HG03457 (cell line): ENCODE measurements at regions not wholly inside any gene's neighbourhood (a gene's known extent, or its start where the extent isn't known, plus 50 kb on each side); places are given as distances from the start of the nearest gene placed in this dataset.
"Not testable (repeated sequence)": the region's sequence is repeated elsewhere in the genome, so short reads cannot be mapped to it uniquely, and the experiment has no call there.

Experiments
- ATAC-seq: cut with Tn5 transposase; IDR thresholded peaks from one replicate; pipeline ENCODE4 v1.9.1; 2021; ENCODE audit warnings: moderate number of reproducible peaks; ENCODE audit not compliant: unreplicated experiment

GRCh38 chr10:65360497-65360896, 1565.3 kb upstream of the LRRTM3 start:
- no peak for ATAC-seq

GRCh38 chr10:65365878-65366277, 1560.0 kb upstream of the LRRTM3 start:
- no peak for ATAC-seq

- ATAC-seq: no peak
Measured at GRCh38 chr10:65367706-65368105, 1558.1 kb upstream of the LRRTM3 start.

- no peak for ATAC-seq
Measured at GRCh38 chr10:65375528-65375927, 1550.3 kb upstream of the LRRTM3 start.

- ATAC-seq: no peak
Measured at GRCh38 chr10:65377687-65378086, 1548.1 kb upstream of the LRRTM3 start.

GRCh38 chr10:65394502-65395297, 1531.1 kb upstream of the LRRTM3 start:
- no peak for ATAC-seq

GRCh38 chr10:65395631-65396030, 1530.2 kb upstream of the LRRTM3 start:
- no peak for ATAC-seq

- ATAC-seq: no peak
Measured at GRCh38 chr10:65396997-65397396, 1528.8 kb upstream of the LRRTM3 start.

- ATAC-seq: no peak
Measured at GRCh38 chr10:65408401-65408800, 1517.4 kb upstream of the LRRTM3 start.

- no peak for ATAC-seq
Measured at GRCh38 chr10:65413001-65413400, 1512.8 kb upstream of the LRRTM3 start.

GRCh38 chr10:65415318-65415717, 1510.5 kb upstream of the LRRTM3 start:
- ATAC-seq: no peak

- ATAC-seq: no peak
Measured at GRCh38 chr10:65416094-65416493, 1509.7 kb upstream of the LRRTM3 start.

- no peak for ATAC-seq
Measured at GRCh38 chr10:65419629-65420028, 1506.2 kb upstream of the LRRTM3 start.

- no peak for ATAC-seq
Measured at GRCh38 chr10:65423043-65423442, 1502.8 kb upstream of the LRRTM3 start.

GRCh38 chr10:65429381-65429780, 1496.5 kb upstream of the LRRTM3 start:
- not testable (repeated sequence) for ATAC-seq

- ATAC-seq: no peak
Measured at GRCh38 chr10:65430979-65431378, 1494.9 kb upstream of the LRRTM3 start.

- ATAC-seq: no peak
Measured at GRCh38 chr10:65470986-65471385, 1454.8 kb upstream of the LRRTM3 start.

- ATAC-seq: no peak
Measured at GRCh38 chr10:65482848-65483247, 1443.0 kb upstream of the LRRTM3 start.

- no peak for ATAC-seq
Measured at GRCh38 chr10:65491799-65492198, 1434.0 kb upstream of the LRRTM3 start.

GRCh38 chr10:65496541-65496940, 1429.3 kb upstream of the LRRTM3 start:
- no peak for ATAC-seq

- ATAC-seq: no peak
Measured at GRCh38 chr10:65497837-65498236, 1428.0 kb upstream of the LRRTM3 start.

- no peak for ATAC-seq
Measured at GRCh38 chr10:65500716-65501115, 1425.1 kb upstream of the LRRTM3 start.

- no peak for ATAC-seq
Measured at GRCh38 chr10:65501259-65501658, 1424.6 kb upstream of the LRRTM3 start.
